ENCODE measurements at regions not wholly inside any gene's neighbourhood (a gene's known extent, or its start where the extent isn't known, plus 50 kb on each side); places are given as distances from the start of the nearest gene placed in this dataset.

DNA sequence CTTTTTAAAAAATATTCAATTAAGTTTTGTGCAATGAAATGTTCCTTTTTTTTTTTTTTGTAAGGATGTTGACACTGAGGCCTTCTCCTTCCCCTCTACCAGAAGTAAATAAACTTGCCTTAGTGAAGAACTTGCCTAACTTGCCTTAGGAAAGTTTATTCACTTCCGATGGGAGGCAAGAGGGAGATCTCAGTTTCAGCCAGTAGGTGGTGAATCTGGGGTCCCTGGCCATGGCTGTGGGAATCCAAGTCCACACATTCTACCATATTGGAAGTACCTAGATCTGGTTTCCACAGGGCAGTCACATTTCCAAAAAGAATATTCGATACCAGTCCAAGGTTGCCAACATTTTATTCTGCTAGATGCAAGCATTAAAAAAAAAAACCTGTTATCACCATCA, 270.9 kb downstream of the CCSER2 start:
- Histone ChIP-seq H3K18ac (ENCODE audit: low read depth, low read length) (no peak overlapping the region), H3K79me1 (ENCODE audit: low read depth in 1 of 2, low read length in 2 of 2) (no peaks in the 10 kb centered on the region), H3K4me1 (ENCODE audit: control insufficient read depth, insufficient read depth, low read length) (no peaks in the 10 kb centered on the region), H3K9ac (ENCODE audit: low read depth, low read length) (no peak overlapping the region), H2AFZ (replicated peaks; ENCODE audit: low read length, poor library complexity) (no peak overlapping the region), H2BK120ac (ENCODE audit: low read depth, low read length) (no peak overlapping the region), H2AK9ac (replicated peaks; ENCODE audit: low read depth, low read length, poor library complexity) (no peak overlapping the region), H3K9me3 (ENCODE audit: control insufficient read depth, insufficient read depth, low read length) (no peaks in the 10 kb centered on the region), H3K4me2 (ENCODE audit: low read depth, low read length) (no peak overlapping the region), H4K91ac (ENCODE audit: insufficient read depth, low read depth, low read length) (no peak overlapping the region), H2BK5ac (ENCODE audit: low read depth, low read length, poor library complexity, severe bottlenecking) (no peak overlapping the region), H3K9me1 (ENCODE audit: insufficient read depth, low read length) (no peaks in the 10 kb centered on the region), H3K14ac (replicated peaks; ENCODE audit: low read depth, low read length) (no peak overlapping the region), H3K27ac (ENCODE audit: insufficient read depth, low read length) (no peak overlapping the region), H3K4ac (ENCODE audit: low read depth, low read length) (no peak overlapping the region), H2BK15ac (ENCODE audit: low read depth, low read length) (no peak overlapping the region), H3K23ac (ENCODE audit: low read depth, low read length) (no peak overlapping the region), H3K27me3 (ENCODE audit: control insufficient read depth, insufficient read depth, low read length) (no peaks in the 10 kb centered on the region), H2BK20ac (ENCODE audit: low read depth, low read length) (no peak overlapping the region), H3K56ac (ENCODE audit: extremely low read depth, insufficient read depth, low read length) (no peak overlapping the region), H2AK5ac (ENCODE audit: low read depth, low read length) (no peak overlapping the region), H4K20me1 (ENCODE audit: insufficient read depth, low read length) (no peaks in the 10 kb centered on the region), H4K8ac (ENCODE audit: low read depth in 2 of 2, low read length in 2 of 2) (no peak overlapping the region), H3K4me3 (ENCODE audit: insufficient read depth, low read depth, low read length) (no peak overlapping the region), H3K36me3 (ENCODE audit: control insufficient read depth, insufficient read depth, low read length) (no peaks in the 10 kb centered on the region), H4K5ac (ENCODE audit: low read depth, low read length) (no peak overlapping the region)
- intact Hi-C loops (cut with micrococcal nuclease) = no loop called here
- ATAC-seq (ENCODE audit: low read depth) (no peak), DNase-seq (no peak)
- TF ChIP-seq RCOR1 (IDR thresholded peaks at IDR 0.05; ENCODE audit: insufficient replicate concordance, low read length) (no peak), CEBPB (IDR thresholded peaks at IDR 0.05; ENCODE audit: low read depth, low read length) (no peak), RAD21 (IDR thresholded peaks at IDR 0.05; ENCODE audit: low read length) (no peak), POLR2A (IDR thresholded peaks at IDR 0.05; ENCODE audit: low read depth, low read length) (no peak), RFX5 (IDR thresholded peaks at IDR 0.05; ENCODE audit: low read depth, low read length) (no peak), FOS (IDR thresholded peaks at IDR 0.05; ENCODE audit: low read depth, low read length) (no peak), CHD1 (IDR thresholded peaks at IDR 0.05; ENCODE audit: low read depth, low read length) (no peak), MXI1 (IDR thresholded peaks at IDR 0.05; ENCODE audit: borderline replicate concordance, low read depth, low read length) (no peak), SMC3 (IDR thresholded peaks at IDR 0.05; ENCODE audit: low read depth, low read length) (no peak), NFE2L2 (IDR thresholded peaks at IDR 0.05; ENCODE audit: low read depth, low read length) (no peak), MAFK (IDR thresholded peaks at IDR 0.05; ENCODE audit: low read depth, low read length) (no peak), BHLHE40 (IDR thresholded peaks at IDR 0.05; ENCODE audit: low read depth, low read length) (no peak), MAZ (IDR thresholded peaks at IDR 0.05; ENCODE audit: borderline replicate concordance, low read depth, low read length) (no peak)
- TF ChIP-seq, protein P1, sequence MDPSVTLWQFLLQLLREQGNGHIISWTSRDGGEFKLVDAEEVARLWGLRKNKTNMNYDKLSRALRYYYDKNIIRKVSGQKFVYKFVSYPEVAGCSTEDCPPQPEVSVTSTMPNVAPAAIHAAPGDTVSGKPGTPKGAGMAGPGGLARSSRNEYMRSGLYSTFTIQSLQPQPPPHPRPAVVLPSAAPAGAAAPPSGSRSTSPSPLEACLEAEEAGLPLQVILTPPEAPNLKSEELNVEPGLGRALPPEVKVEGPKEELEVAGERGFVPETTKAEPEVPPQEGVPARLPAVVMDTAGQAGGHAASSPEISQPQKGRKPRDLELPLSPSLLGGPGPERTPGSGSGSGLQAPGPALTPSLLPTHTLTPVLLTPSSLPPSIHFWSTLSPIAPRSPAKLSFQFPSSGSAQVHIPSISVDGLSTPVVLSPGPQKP (IDR thresholded peaks at IDR 0.05; ENCODE audit: borderline replicate concordance, low read depth, low read length) = no peak
- TF ChIP-seq, protein P2, sequence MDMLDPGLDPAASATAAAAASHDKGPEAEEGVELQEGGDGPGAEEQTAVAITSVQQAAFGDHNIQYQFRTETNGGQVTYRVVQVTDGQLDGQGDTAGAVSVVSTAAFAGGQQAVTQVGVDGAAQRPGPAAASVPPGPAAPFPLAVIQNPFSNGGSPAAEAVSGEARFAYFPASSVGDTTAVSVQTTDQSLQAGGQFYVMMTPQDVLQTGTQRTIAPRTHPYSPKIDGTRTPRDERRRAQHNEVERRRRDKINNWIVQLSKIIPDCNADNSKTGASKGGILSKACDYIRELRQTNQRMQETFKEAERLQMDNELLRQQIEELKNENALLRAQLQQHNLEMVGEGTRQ (IDR thresholded peaks at IDR 0.05; ENCODE audit: low read depth, low read length) = no peak
- TF ChIP-seq, protein P3, sequence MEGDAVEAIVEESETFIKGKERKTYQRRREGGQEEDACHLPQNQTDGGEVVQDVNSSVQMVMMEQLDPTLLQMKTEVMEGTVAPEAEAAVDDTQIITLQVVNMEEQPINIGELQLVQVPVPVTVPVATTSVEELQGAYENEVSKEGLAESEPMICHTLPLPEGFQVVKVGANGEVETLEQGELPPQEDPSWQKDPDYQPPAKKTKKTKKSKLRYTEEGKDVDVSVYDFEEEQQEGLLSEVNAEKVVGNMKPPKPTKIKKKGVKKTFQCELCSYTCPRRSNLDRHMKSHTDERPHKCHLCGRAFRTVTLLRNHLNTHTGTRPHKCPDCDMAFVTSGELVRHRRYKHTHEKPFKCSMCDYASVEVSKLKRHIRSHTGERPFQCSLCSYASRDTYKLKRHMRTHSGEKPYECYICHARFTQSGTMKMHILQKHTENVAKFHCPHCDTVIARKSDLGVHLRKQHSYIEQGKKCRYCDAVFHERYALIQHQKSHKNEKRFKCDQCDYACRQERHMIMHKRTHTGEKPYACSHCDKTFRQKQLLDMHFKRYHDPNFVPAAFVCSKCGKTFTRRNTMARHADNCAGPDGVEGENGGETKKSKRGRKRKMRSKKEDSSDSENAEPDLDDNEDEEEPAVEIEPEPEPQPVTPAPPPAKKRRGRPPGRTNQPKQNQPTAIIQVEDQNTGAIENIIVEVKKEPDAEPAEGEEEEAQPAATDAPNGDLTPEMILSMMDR (conservative IDR thresholded peaks at IDR 0.05; ENCODE audit: low read depth, low read length) = no peak
- ChIA-PET CTCF (no interaction called here), POLR2A (ENCODE audit: unreplicated experiment) (no interaction called here)
- no TSS peak for BruUV-seq (replicated peaks)
- dilution Hi-C loops (cut with HindIII; ENCODE audit: low sequenced_read_pairs, unreplicated experiment) = no loop called here
- no CpG with 5 or more reads among the region's 2 CpGs for WGBS, 2 experiments (ENCODE audit: extremely low coverage in 2 of 2, insufficient read length in 1 of 2)
- in situ Hi-C loops (cut with MboI; ENCODE audit: low sequenced_read_pairs) = no loop called here
